ENCODE measurements at regions not wholly inside any gene's neighbourhood (a gene's known extent, or its start where the extent isn't known, plus 50 kb on each side); places are given as distances from the start of the nearest gene placed in this dataset.

DNA sequence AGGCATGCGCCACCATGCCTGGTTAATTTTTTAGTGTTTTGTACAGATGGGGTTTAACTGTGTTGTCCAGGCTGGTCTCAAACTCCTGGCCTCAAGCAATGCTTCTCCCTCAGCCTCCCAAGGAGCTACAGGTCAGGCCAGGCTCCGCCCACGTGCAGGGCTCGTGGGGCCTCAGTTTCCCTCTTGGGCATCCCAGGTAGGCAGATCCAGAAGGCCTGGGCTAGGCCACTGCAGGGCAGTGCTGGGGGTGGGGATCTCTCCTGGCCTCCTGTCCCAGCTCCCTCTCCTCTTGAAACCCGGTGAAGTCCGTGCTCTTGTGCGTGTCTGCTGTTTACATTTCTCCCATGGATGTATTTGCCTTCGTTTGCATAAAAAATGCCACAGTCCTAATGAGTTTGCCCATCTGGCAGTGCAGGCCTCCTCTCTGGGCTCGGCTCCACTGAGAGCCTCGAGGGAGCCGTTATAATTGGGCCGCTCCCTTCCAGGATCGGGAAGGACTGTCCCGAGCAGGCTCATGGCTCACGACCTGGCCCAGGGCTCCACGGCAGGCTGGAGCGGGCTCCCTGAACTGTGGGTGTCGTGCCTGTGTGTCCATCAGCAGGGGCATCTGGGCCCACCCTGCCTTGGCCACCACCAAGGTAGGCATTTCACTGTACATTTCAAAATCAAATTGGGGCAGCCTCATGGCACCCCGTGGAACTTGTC lies 52.6 kb upstream of the RUFY1 start:
- DNase-seq (ENCODE audit: low spot score): no peak

GRCh38 chr5:179495906-179496455 lies 54.4 kb upstream of the RUFY1 start:
- no peak for DNase-seq (ENCODE audit: low spot score)

- DNase-seq (ENCODE audit: low spot score): no peak
Observed at GRCh38 chr5:179494774-179495526, 55.4 kb upstream of the RUFY1 start.

GRCh38 chr5:179488975-179489374 lies 61.4 kb upstream of the RUFY1 start:
- DNase-seq (ENCODE audit: low spot score): no peak

DNA sequence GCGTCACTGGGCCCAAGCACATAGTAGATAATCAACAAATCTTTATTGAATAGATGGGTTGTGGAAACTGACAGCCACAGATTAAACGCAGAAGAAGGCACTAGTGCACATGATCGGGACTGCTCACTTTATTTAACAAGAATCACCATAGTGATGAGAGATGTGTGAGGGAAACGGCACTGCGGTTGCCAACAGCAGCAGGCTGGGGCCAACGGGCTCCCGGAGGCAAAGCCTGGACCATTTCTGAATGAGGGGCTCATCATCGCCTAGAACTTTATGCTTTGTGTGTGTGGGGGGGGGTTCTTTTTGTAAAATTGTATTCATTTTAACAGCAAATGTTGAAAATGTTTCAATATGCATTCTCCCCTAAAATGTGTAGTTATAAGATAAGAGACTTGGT lies 61.9 kb upstream of the RUFY1 start:
- DNase-seq (ENCODE audit: low spot score): no peak

- DNase-seq (ENCODE audit: low spot score): no peak
Observed at GRCh38 chr5:179487145-179487544, 63.2 kb upstream of the RUFY1 start.

- DNase-seq (ENCODE audit: low spot score): no peak
Observed at GRCh38 chr5:179486596-179487051, 63.7 kb upstream of the RUFY1 start.

DNA sequence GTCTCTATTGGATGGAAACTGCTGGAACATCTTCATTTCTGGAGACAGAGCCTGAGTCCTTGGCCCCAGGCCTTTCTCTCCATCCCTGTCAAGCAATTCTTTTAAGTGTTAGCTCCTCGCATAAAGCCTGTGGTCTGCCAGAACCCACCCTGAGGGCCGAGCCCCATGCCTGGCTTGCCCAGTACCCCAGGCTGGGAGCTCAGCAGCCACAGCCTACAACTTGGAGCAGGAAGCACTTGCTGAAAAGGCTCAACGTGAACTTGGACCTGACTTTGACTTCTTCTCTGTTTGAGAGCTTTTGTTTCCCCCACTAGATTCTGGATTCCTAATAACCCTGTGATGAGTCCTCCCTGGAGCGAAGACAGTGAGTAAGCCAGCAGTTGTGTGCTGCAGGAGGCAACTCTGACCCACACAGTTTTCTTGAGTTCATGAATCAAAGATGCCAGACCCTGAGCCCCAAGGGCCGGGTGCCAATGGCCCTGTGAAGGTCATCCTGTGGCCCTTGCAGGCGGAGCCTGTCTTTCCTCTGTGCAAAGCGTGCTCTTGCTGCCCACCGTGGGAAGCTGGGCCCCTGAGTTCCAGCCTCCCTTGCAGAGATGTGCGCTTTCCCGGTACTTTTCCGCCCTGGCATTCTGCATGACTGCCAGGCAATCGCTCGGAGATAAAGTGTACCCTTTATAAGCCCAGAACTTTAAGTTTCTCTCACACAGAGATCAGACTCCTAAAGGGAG lies 64.3 kb upstream of the RUFY1 start:
- no peak for DNase-seq (ENCODE audit: low spot score)

GRCh38 chr5:179484761-179485160 lies 65.6 kb upstream of the RUFY1 start:
- DNase-seq (ENCODE audit: low spot score): no peak

DNA sequence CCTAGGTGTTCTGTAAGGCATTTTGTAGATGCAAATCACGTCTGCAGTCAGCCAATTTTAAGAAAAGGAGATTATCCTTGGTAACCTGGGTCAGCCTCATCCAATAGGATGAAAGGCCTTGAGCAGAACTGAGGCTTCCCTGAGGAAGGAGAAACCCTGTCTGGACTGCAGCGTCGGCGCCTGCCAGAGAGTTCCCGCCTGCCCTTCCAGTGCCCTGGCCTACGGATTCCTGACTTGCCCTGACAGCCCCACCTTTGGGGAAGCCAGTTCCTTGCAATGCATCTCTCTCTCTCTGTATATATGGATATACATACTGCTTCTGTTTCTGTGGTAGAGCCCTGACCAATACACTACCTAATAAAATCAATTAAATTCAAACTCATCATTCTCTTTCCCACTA lies 66.2 kb upstream of the RUFY1 start:
- DNase-seq (ENCODE audit: low spot score): no peak

- DNase-seq (ENCODE audit: low spot score): no peak
Observed at GRCh38 chr5:179478624-179479023, 71.7 kb upstream of the RUFY1 start.

- DNase-seq (ENCODE audit: low spot score): no peak
Observed at GRCh38 chr5:179475208-179475751, 75.1 kb upstream of the RUFY1 start.

- DNase-seq (ENCODE audit: low spot score): no peak
Observed at GRCh38 chr5:179472641-179473040, 77.7 kb upstream of the RUFY1 start.

GRCh38 chr5:179472174-179472573 lies 78.2 kb upstream of the RUFY1 start:
- no peak for DNase-seq (ENCODE audit: low spot score)

DNA sequence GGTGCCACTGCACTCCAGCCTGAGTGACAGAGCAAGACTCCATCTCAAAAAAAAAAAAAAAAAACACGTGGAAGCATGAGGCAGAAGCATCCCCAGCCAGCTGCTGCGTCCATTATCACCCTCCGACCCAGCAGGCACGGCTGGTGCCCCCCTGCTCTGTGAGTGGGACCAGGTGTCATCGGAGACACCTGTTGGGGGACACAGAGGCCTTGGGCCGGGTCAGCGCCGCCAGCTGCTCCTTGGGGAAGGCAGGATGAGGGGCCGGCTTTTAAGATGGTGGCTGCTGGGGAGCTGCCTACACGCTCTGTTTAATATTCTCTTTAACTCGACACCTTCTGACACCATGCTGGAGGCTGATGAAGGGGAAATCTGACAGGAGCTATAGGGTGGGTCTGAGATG lies 80.2 kb upstream of the RUFY1 start:
- no peak for DNase-seq (ENCODE audit: low spot score)

GRCh38 chr5:179468696-179469095 lies 81.7 kb upstream of the RUFY1 start:
- no peak for DNase-seq (ENCODE audit: low spot score)

GRCh38 chr5:179467441-179467840 lies 82.9 kb upstream of the RUFY1 start:
- no peak for DNase-seq (ENCODE audit: low spot score)

GRCh38 chr5:179464631-179465030 lies 85.7 kb upstream of the RUFY1 start:
- DNase-seq (ENCODE audit: low spot score): no peak

- DNase-seq (ENCODE audit: low spot score): no peak
Observed at GRCh38 chr5:179462040-179462439, 88.3 kb upstream of the RUFY1 start.

- DNase-seq (ENCODE audit: low spot score): no peak
Observed at GRCh38 chr5:179461576-179461975, 88.8 kb upstream of the RUFY1 start.

- no peak for DNase-seq (ENCODE audit: low spot score)
Observed at GRCh38 chr5:179459771-179460170, 90.6 kb upstream of the RUFY1 start.

GRCh38 chr5:179457612-179458011 lies 92.7 kb upstream of the RUFY1 start:
- DNase-seq (ENCODE audit: low spot score): no peak

Measured in mucosa of gallbladder (tissue), 1 donor.